ENCODE measurements at regions not wholly inside any gene's neighbourhood (a gene's known extent, or its start where the extent isn't known, plus 50 kb on each side); places are given as distances from the start of the nearest gene placed in this dataset.
"Not testable (repeated sequence)": the region's sequence is repeated elsewhere in the genome, so short reads cannot be mapped to it uniquely, and the experiment has no call there.

- TF ChIP-seq CTCF (IDR thresholded peaks at IDR 0.05); EZH2 (IDR thresholded peaks at IDR 0.05; ENCODE audit: borderline replicate concordance, insufficient read depth, low read depth, low read length, poor library complexity, severe bottlenecking): not testable (repeated sequence)
Observed at GRCh38 chrX:6932942-6933341, 214.6 kb upstream of the STS start.

Data from B cell (primary cell).